Endothelial cell of hepatic sinusoid (primary cell): ENCODE measurements at regions not wholly inside any gene's neighbourhood (a gene's known extent, or its start where the extent isn't known, plus 50 kb on each side); places are given as distances from the start of the nearest gene placed in this dataset.

Experiments
- in situ Hi-C: cut with HindIII; loops from 2 replicates; pipeline ENCODE4 v1.10.0; 2017; ENCODE audit warnings: low sequenced_read_pairs

DNA sequence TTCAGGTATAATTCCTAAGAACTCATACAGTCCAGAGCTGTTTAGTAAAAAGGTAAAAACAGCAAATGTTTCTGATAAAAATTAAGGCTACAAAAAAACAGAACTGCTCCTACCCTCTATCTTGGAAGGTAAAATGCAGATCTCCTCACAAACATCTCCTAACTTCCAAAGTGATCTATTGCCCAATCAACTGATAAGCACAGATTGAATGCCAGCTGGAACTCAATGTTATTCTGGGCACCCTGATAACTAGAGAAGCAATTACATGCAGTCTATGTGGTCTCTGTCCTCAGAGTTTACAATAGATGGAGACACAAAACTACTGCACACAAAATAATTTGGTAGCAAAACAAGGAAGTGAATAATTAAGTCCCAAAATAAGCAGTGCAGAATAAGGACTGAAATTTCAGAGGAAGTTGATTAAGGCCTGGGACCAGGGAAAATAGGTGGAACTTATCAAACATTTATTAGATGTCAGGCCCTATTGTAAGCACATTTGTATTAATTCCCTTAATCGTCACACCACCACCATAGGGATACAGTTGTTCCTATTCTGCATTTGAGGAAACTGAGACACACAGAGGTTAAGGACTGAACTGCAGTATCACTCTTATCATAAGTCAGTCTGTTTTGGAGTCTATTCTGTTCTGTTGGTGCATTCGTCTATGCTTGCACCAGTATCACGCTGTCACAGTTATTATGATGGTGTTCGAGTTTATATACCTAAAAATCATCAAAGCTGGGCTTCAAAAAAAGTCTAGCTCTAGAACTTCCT is 102.2 kb upstream of the TARS1 start:
- in situ Hi-C loops = no loop called here

DNA sequence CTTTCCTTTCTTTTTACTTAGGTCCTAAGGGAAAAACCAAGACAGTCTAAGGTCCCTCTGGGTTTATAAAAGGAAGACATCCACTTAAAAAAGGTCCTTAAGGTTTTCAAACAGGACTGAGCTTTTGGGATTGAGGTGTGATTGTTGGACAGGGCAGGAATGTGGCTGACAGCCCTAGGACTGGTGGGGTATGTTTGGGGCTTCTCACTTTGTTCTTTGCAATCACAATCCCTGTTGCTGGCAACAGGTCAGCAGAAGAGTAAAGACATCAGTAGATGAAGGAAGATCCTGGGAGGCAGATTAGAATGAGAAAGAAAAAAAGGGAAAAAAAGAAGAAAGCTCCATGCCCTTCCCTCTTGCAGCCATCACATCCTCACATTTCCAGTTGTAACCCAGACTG is 101.4 kb upstream of the TARS1 start:
- in situ Hi-C loops = no loop called here

GRCh38 chr5:33340195-33340594 is 100.6 kb upstream of the TARS1 start:
- in situ Hi-C loops = no loop called here

DNA sequence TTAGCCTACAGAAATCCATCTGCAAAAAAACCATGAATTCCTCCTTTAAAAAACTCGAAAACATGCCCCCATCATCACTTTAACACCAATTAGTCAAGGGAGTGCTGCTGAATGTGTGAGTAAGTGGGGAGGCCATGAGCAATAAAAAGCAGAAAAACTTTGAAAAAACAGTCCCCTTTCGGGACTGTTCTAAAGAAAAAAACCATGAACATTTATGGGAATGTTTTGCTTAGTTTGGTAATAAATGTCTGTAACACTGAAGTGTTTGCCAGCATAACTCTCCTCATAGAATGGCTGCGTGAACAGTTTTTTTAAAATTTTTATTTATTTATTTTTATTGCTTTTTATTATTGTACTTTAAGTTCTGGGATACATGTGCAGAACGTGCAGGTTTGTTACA is 99.4 kb upstream of the TARS1 start:
- in situ Hi-C loops = no loop called here

GRCh38 chr5:33343676-33344327 is 97.0 kb upstream of the TARS1 start:
- in situ Hi-C loops = no loop called here

GRCh38 chr5:33346534-33346933 is 94.2 kb upstream of the TARS1 start:
- in situ Hi-C loops = no loop called here

DNA sequence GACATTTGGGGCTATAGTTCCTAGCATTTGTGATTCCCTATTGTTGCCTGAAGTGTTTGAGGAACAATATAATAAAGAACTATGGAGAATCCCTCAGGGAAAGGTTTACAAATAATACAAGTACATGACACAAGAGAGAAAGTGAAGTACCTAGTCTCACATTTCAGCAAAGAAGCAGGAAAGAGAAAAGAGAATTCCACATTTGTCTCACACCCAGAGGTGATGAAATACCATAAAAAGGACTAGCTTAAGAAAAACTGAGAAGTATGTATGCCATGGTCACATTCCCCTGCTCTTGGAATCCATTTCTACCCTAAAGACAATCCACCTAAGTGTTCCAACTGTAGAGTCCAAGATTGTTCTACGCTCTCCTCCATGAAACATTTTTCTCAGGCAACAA is 79.0 kb upstream of the TARS1 start:
- in situ Hi-C loops = no loop called here

DNA sequence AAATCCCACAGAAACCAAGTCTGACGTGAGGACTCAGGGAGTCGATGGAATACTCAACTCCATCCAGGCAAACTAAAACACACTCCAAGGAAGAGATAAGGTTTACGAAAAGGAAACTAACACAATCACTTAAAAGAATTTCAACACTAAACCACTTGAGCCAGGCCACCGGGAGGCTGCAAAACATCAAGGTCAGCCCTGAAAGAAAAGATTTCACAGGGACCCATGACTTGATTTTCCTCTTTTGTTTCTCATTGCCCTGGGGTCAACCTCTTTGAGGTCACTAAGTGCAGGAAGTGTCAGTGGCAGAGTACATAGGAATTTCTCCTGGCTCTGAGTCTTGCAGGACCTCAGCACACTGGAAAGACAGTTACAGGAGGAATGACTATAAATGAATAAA is 77.8 kb upstream of the TARS1 start:
- in situ Hi-C loops = no loop called here

- in situ Hi-C loops = no loop called here
These were observed 77.2 kb upstream of the TARS1 start for GRCh38 chr5:33363537-33363936.

GRCh38 chr5:33364406-33364805 is 76.4 kb upstream of the TARS1 start:
- in situ Hi-C loops = no loop called here

DNA sequence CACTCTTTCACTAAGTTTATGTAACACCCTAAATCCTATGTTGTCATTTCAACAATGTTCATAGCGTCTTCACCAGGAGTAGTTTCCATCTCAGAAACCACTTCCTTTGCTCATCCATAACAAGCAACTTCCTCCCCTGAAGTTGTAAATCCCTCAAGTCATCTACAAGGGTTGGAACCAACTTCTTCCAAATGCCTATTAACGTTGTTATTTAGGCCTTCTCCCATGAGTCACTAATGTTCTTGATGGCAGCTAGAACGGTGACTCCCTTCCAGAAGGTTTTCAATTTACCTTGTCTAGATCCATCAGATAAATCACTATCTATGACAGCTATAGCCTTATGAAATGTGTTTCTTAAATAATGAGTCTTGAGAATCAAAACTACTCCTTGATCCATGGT is 73.3 kb upstream of the TARS1 start:
- in situ Hi-C loops = no loop called here

- in situ Hi-C loops = no loop called here
These were observed 71.0 kb upstream of the TARS1 start for GRCh38 chr5:33369485-33370465.

DNA sequence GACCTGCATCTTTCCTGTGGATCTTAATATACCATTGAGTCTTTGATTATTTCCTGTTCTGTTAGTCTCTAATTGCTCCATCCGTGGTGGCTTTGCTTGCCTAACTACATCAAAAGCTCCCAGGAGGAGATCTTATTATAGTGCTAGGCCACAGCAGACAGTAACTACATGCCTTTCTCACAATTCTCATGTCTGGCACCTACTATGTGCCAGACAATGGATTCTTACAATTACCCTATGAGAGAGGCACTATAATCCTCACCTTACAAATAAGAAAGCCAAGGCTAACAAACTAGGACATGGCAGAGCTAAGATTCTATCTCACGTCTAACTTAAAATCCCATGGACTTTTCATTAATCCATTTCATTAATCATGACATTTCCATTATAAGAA is 70.3 kb upstream of the TARS1 start:
- in situ Hi-C loops = no loop called here

DNA sequence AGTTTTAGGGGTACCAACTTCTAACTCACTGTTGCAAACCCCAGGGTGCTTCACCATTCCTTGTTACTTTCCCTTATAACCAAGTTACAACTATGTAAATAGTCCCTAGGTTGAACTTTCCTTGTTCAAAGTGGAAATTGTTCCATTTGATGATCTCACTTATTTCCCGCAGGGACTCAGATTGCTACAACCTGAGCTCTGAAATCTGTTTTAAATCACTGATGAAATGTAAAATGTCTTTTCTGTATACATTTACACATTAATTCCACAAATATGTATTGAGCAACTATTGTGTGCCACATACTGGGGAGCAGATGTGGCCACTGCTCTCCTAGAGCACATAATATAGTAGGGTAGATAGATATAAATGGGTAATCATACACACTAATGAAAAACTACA is 69.1 kb upstream of the TARS1 start:
- in situ Hi-C loops = no loop called here

- in situ Hi-C loops = no loop called here
These were observed 67.9 kb upstream of the TARS1 start for GRCh38 chr5:33372721-33373472.

DNA sequence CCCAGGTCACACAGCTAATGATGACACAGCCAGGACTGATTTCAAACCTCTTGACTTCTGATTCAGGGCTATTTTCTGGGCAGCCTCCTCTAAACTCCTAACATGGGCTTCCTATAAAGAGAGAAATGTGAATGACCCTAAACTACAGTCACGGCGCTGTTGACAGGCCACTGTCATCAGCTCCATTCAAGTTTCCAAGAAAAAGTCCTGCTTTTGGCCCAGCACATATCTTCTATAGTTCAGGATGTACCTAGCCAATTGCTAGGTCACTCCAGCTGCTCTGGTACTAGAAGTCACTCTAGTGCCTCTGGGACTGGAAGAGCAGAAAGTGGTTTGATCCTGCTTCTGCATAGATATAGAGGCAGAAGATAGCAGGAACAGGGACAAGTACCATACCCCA is 64.9 kb upstream of the TARS1 start:
- in situ Hi-C loops = loop anchor here (5.0 kb wide), 1 partner anchor 64 kb away; no protein-coding TSS in a partner anchor

DNA sequence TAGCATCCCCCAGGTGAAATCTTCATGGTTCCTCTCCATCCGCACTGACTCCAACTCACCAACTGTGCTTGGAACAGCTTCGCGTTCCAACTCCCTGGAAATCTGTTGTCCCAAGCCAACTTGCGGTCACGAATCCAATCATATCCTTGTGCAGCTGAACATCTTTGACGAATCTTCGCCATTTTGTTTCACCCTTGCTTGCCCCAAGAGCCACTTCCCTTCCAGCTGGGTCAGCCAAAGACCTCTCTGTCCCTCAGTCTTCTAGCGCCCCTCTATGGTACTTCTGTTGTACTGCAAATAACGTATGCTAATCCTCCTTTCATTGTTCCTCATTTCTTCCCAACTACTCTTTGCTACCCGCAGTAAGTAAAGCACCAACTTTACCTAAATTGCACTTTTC is 61.0 kb upstream of the TARS1 start:
- in situ Hi-C loops = loop anchor here (5.0 kb wide), 1 partner anchor 67 kb away; no protein-coding TSS in a partner anchor

DNA sequence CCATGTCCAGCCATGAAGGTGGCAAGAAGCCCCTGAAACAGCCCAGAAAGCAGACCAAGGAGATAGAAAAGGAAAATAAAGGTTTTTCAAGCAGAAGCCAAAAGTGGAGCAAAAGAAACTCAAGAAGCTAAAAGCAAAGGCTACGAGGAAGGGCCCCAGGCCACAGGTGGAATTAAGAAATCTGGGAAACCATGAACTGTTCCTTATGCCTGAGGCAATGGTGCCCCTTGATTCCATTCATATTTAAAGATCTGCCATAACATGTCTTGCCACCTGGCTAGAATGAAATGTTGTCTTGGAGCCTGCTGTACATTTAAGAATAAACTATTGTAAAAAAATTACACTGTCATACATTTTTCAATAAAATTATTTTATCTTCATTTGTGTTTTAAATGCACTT is 59.5 kb upstream of the TARS1 start:
- in situ Hi-C loops = no loop called here
